ENCODE measurements at regions not wholly inside any gene's neighbourhood (a gene's known extent, or its start where the extent isn't known, plus 50 kb on each side); places are given as distances from the start of the nearest gene placed in this dataset.

DNA sequence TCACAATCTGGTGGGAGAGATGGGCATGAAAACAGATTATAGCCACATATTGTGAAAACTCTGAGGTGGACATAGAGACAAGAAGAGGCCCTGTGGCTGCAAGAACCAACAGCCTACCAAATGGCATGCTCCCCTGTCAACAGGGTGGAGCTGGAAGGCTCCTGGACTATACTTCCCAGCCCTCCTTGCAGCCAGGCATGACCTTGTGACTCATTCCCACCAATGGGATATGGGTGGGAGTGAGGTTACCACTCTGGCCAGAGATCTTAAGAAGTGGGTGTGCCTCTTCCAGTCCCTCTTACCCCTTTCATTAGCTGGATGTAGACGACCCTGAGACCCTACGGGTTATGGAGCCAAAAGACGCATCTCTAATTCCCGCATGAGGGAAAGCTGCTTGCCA, 126.4 kb upstream of the ZBED5 start:
- TF ChIP-seq, protein P1, sequence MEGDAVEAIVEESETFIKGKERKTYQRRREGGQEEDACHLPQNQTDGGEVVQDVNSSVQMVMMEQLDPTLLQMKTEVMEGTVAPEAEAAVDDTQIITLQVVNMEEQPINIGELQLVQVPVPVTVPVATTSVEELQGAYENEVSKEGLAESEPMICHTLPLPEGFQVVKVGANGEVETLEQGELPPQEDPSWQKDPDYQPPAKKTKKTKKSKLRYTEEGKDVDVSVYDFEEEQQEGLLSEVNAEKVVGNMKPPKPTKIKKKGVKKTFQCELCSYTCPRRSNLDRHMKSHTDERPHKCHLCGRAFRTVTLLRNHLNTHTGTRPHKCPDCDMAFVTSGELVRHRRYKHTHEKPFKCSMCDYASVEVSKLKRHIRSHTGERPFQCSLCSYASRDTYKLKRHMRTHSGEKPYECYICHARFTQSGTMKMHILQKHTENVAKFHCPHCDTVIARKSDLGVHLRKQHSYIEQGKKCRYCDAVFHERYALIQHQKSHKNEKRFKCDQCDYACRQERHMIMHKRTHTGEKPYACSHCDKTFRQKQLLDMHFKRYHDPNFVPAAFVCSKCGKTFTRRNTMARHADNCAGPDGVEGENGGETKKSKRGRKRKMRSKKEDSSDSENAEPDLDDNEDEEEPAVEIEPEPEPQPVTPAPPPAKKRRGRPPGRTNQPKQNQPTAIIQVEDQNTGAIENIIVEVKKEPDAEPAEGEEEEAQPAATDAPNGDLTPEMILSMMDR (IDR thresholded peaks at IDR 0.05; ENCODE audit: poor library complexity): no peak
- TF ChIP-seq EZH2 (IDR thresholded peaks at IDR 0.05; ENCODE audit: borderline replicate concordance) (no peak), EZH2phosphoT487 (IDR thresholded peaks at IDR 0.05; ENCODE audit: low read depth, severe bottlenecking, unreplicated experiment) (no peak)

All from hepatocyte (in vitro differentiated cells).